AG08396 (cell line): ENCODE measurements at regions not wholly inside any gene's neighbourhood (a gene's known extent, or its start where the extent isn't known, plus 50 kb on each side); places are given as distances from the start of the nearest gene placed in this dataset.

Experiments used
- DNase-seq: peaks from one replicate; pipeline ENCODE4 v3.0.0; 2012; ENCODE audit warnings: low spot score, mixed read lengths

GRCh38 chr7:42617806-42618457 lies 293.9 kb downstream of the C7orf25 start:
- DNase-seq = no peak

- DNase-seq = no peak
Measured at GRCh38 chr7:42617071-42617765, 294.7 kb downstream of the C7orf25 start.

- DNase-seq = no peak
Measured at GRCh38 chr7:42614636-42615035, 297.2 kb downstream of the C7orf25 start.

- no peak for DNase-seq
Measured at GRCh38 chr7:42611961-42612360, 299.9 kb downstream of the C7orf25 start.

GRCh38 chr7:42611289-42611928 lies 300.5 kb downstream of the C7orf25 start:
- DNase-seq = no peak

GRCh38 chr7:42606193-42606905 lies 305.5 kb downstream of the C7orf25 start:
- DNase-seq = no peak

GRCh38 chr7:42605406-42606192 lies 306.3 kb downstream of the C7orf25 start:
- DNase-seq = no peak

GRCh38 chr7:42603496-42603895 lies 308.4 kb downstream of the C7orf25 start:
- DNase-seq = no peak

GRCh38 chr7:42597300-42597699 lies 314.6 kb downstream of the C7orf25 start:
- DNase-seq = no peak

GRCh38 chr7:42596737-42597136 lies 315.1 kb downstream of the C7orf25 start:
- DNase-seq = no peak

- no peak for DNase-seq
Measured at GRCh38 chr7:42593860-42594259, 318.0 kb downstream of the C7orf25 start.

GRCh38 chr7:42590771-42591310 lies 321.0 kb downstream of the C7orf25 start:
- DNase-seq = no peak

GRCh38 chr7:42588876-42589275 lies 323.0 kb downstream of the C7orf25 start:
- no peak for DNase-seq

- no peak for DNase-seq
Measured at GRCh38 chr7:42587806-42588205, 324.1 kb downstream of the C7orf25 start.

- no peak for DNase-seq
Measured at GRCh38 chr7:42580061-42580460, 331.8 kb downstream of the C7orf25 start.

GRCh38 chr7:42575171-42575570 lies 336.7 kb downstream of the C7orf25 start:
- no peak for DNase-seq

GRCh38 chr7:42574685-42575084 lies 337.2 kb downstream of the C7orf25 start:
- no peak for DNase-seq

GRCh38 chr7:42573881-42574672 lies 337.1 kb upstream of the GLI3 start:
- no peak for DNase-seq

GRCh38 chr7:42572561-42572960 lies 335.6 kb upstream of the GLI3 start:
- no peak for DNase-seq

GRCh38 chr7:42572056-42572455 lies 335.0 kb upstream of the GLI3 start:
- DNase-seq = no peak

GRCh38 chr7:42570944-42571343 lies 333.9 kb upstream of the GLI3 start:
- no peak for DNase-seq
